Liver (tissue), 8 donors: ENCODE measurements at regions not wholly inside any gene's neighbourhood (a gene's known extent, or its start where the extent isn't known, plus 50 kb on each side); places are given as distances from the start of the nearest gene placed in this dataset.

ENCODE experiments used
- DNase-seq: peaks from one replicate; pipeline ENCODE4 v3.0.0-alpha.2; 2017; ENCODE audit warnings: low spot score
- H3K27ac ChIP-seq, 2 donors: one replicate each; pipeline ENCODE4 v1.7.0; 2013; ENCODE audit warnings: inconsistent platforms in 2 of 2, low read length in 2 of 2, control low read depth in 1 of 2, low read depth in 1 of 2, mild to moderate bottlenecking in 1 of 2
- H3K27me3 ChIP-seq, 4 donors: one replicate each; pipeline versions ENCODE4 v1.6.1 to v1.7.0; 2013; ENCODE audit warnings: low read length in 3 of 4, inconsistent platforms in 1 of 4, mild to moderate bottlenecking in 1 of 4, moderate library complexity in 1 of 4; ENCODE audit not compliant: control insufficient read depth in 4 of 4, insufficient read depth in 4 of 4
- H3K36me3 ChIP-seq, 4 donors: one replicate each; pipeline versions ENCODE4 v1.6.1 to v1.7.0; 2013; ENCODE audit warnings: low read length in 3 of 4, mild to moderate bottlenecking in 3 of 4, low read depth in 1 of 4, moderate library complexity in 1 of 4; ENCODE audit not compliant: control insufficient read depth in 4 of 4, insufficient read depth in 3 of 4
- H3K4me1 ChIP-seq, 4 donors: one replicate each; pipeline versions ENCODE4 v1.6.1 to v1.7.0; 2013; ENCODE audit warnings: low read length in 3 of 4, mild to moderate bottlenecking in 3 of 4, moderate library complexity in 1 of 4; ENCODE audit not compliant: control insufficient read depth in 4 of 4, insufficient read depth in 4 of 4
- H3K4me3 ChIP-seq, 3 donors: one replicate each; pipeline versions ENCODE4 v1.6.1 to v1.7.0; 2013; ENCODE audit warnings: low read length in 3 of 3, control low read depth in 1 of 3, low read depth in 1 of 3, mild to moderate bottlenecking in 1 of 3
- H3K9ac ChIP-seq, 2 donors: one replicate each; pipeline ENCODE4 v1.7.0; 2013; ENCODE audit warnings: low read length in 2 of 2, mild to moderate bottlenecking in 2 of 2, moderate library complexity in 2 of 2, control low read depth in 1 of 2, low read depth in 1 of 2
- H3K9me3 ChIP-seq, 4 donors: one replicate each; pipeline versions ENCODE4 v1.6.1 to v1.7.0; 2013; ENCODE audit warnings: low read length in 3 of 4; ENCODE audit not compliant: control insufficient read depth in 4 of 4
- ATF3 ChIP-seq: IDR thresholded peaks from 2 replicates; pipeline ENCODE4 v1.6.1; 2016; ENCODE audit warnings: antibody characterized with exemption
- CTCF ChIP-seq: fragments of 150-350 bp; IDR thresholded peaks from 2 replicates; pipeline ENCODE4 v1.5.1; 2017; ENCODE audit warnings: improper control_type of control experiment, low read depth, low read length; ENCODE audit not compliant: missing input control
- EGR1 ChIP-seq, 2 donors: IDR thresholded peaks; 2 replicates each; pipeline ENCODE4 v1.6.1; 2016 to 2018; ENCODE audit warnings: antibody characterized with exemption in 2 of 2, low read depth in 2 of 2
- FOXA1 ChIP-seq: IDR thresholded peaks from 2 replicates; pipeline ENCODE4 v1.6.1; 2016; ENCODE audit warnings: antibody characterized with exemption
- FOXA2 ChIP-seq: IDR thresholded peaks from 2 replicates; pipeline ENCODE4 v1.6.1; 2016; ENCODE audit warnings: antibody characterized with exemption
- GABPA ChIP-seq, 2 donors: IDR thresholded peaks in 1 of 2; conservative IDR thresholded peaks in 1 of 2; 2 replicates each; pipeline ENCODE4 v1.6.1; 2016; ENCODE audit warnings: antibody characterized with exemption in 2 of 2, mild to moderate bottlenecking in 1 of 2, moderate library complexity in 1 of 2
- HNF4A ChIP-seq, 2 donors: conservative IDR thresholded peaks; 2 replicates each; pipeline ENCODE4 v1.6.1; 2016; ENCODE audit warnings: antibody characterized with exemption in 2 of 2, mild to moderate bottlenecking in 2 of 2
- HNF4G ChIP-seq: IDR thresholded peaks from 2 replicates; pipeline ENCODE4 v1.6.1; 2016; ENCODE audit warnings: antibody characterized with exemption
- JUND ChIP-seq, 2 donors: IDR thresholded peaks; 2 replicates each; pipeline ENCODE4 v1.6.1; 2016; ENCODE audit warnings: antibody characterized with exemption in 2 of 2
- MAX ChIP-seq: IDR thresholded peaks from 2 replicates; pipeline ENCODE4 v1.6.1; 2016; ENCODE audit warnings: antibody characterized with exemption
- NR2F2 ChIP-seq: IDR thresholded peaks from 2 replicates; pipeline ENCODE4 v1.6.1; 2016; ENCODE audit warnings: antibody characterized with exemption
- RAD21 ChIP-seq, 2 donors: IDR thresholded peaks; 2 replicates each; pipeline ENCODE4 v1.6.1; 2016; ENCODE audit warnings: antibody characterized with exemption in 2 of 2, mild to moderate bottlenecking in 2 of 2
- REST ChIP-seq: IDR thresholded peaks from 2 replicates; pipeline ENCODE4 v1.6.1; 2016; ENCODE audit warnings: antibody characterized with exemption, mild to moderate bottlenecking
- RXRA ChIP-seq, 2 donors: IDR thresholded peaks; 2 replicates each; pipeline ENCODE4 v1.6.1; 2017 to 2018; ENCODE audit warnings: antibody characterized with exemption in 2 of 2, mild to moderate bottlenecking in 1 of 2
- SP1 ChIP-seq: IDR thresholded peaks from 2 replicates; pipeline ENCODE4 v1.6.1; 2018; ENCODE audit warnings: antibody characterized with exemption, mild to moderate bottlenecking
- TAF1 ChIP-seq: conservative IDR thresholded peaks from 2 replicates; pipeline ENCODE4 v1.6.1; 2016; ENCODE audit warnings: antibody characterized with exemption, mild to moderate bottlenecking
- YY1 ChIP-seq: IDR thresholded peaks from 2 replicates; pipeline ENCODE4 v1.6.1; 2016; ENCODE audit warnings: antibody characterized with exemption, mild to moderate bottlenecking
- ZBTB33 ChIP-seq: IDR thresholded peaks from 2 replicates; pipeline ENCODE4 v1.6.1; 2016; ENCODE audit warnings: antibody characterized with exemption
- WGBS: extraction: QIAGEN DNeasy Blood & Tissue Kit; methylation state at CpG from one replicate; pipeline ENCODE4 v1.1.7; 2013; 5-methylcytosine and 5-hydroxymethylcytosine counted together
- donor health status: healthy.
- donor health status: healthy.
- donor health status: healthy.
- donor health status: healthy.
- donor health status: healthy.

GRCh38 chr13:71306821-71307220, 560.2 kb downstream of the DACH1 start (continued):
- TF ChIP-seq CTCF = no peak
- no peak for TF ChIP-seq SP1
- TF ChIP-seq HNF4G = no peak
- no peak for TF ChIP-seq RAD21 (IDR thresholded peaks at IDR 0.05)
- no peak for TF ChIP-seq FOXA1

GRCh38 chr13:71304861-71305260, 562.1 kb downstream of the DACH1 start:
- DNase-seq = no peak
- H3K4me1 ChIP-seq = no peaks in the 10 kb centered on the region
- no peak overlapping the region for H3K9ac ChIP-seq
- no peak overlapping the region for H3K4me3 ChIP-seq
- WGBS = 33% methylated on average over 3 of the region's 3 CpGs
- no peaks in the 10 kb centered on the region for H3K9me3 ChIP-seq
- TF ChIP-seq ATF3 (no peak), CTCF (no peak), FOXA2 (no peak), RXRA (IDR thresholded peaks at IDR 0.05) (no peak), YY1 (no peak), ZBTB33 (no peak), JUND (IDR thresholded peaks at IDR 0.05) (no peak), HNF4A (conservative IDR thresholded peaks at IDR 0.05) (no peak), REST (no peak), FOXA1 (no peak), RAD21 (IDR thresholded peaks at IDR 0.05) (no peak), NR2F2 (no peak), EGR1 (IDR thresholded peaks at IDR 0.05; ENCODE audit: low read depth in 2 of 2) (no peak), GABPA (IDR thresholded peaks at IDR 0.05 in 1 of 2, conservative IDR thresholded peaks at IDR 0.05 in 1 of 2) (no peak), TAF1 (no peak), MAX (no peak), SP1 (no peak), HNF4G (no peak)
- H3K27ac ChIP-seq = no peak overlapping the region
- H3K27me3 ChIP-seq = no peaks in the 10 kb centered on the region
- no peaks in the 10 kb centered on the region for H3K36me3 ChIP-seq
